ENCODE measurements at regions not wholly inside any gene's neighbourhood (a gene's known extent, or its start where the extent isn't known, plus 50 kb on each side); places are given as distances from the start of the nearest gene placed in this dataset.

- no peak overlapping the region for H3K4me3 ChIP-seq (ENCODE audit: low read depth, low read length)
- DNase-seq (ENCODE audit: low read depth): no peak
- TF ChIP-seq, protein P1, sequence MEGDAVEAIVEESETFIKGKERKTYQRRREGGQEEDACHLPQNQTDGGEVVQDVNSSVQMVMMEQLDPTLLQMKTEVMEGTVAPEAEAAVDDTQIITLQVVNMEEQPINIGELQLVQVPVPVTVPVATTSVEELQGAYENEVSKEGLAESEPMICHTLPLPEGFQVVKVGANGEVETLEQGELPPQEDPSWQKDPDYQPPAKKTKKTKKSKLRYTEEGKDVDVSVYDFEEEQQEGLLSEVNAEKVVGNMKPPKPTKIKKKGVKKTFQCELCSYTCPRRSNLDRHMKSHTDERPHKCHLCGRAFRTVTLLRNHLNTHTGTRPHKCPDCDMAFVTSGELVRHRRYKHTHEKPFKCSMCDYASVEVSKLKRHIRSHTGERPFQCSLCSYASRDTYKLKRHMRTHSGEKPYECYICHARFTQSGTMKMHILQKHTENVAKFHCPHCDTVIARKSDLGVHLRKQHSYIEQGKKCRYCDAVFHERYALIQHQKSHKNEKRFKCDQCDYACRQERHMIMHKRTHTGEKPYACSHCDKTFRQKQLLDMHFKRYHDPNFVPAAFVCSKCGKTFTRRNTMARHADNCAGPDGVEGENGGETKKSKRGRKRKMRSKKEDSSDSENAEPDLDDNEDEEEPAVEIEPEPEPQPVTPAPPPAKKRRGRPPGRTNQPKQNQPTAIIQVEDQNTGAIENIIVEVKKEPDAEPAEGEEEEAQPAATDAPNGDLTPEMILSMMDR (IDR thresholded peaks at IDR 0.05; ENCODE audit: insufficient read depth, low read length): no peak
Observed at GRCh38 chr12:69057742-69058141, 124.8 kb upstream of the CPM start.

GRCh38 chr12:69059465-69060457 lies 126.8 kb upstream of the CPM start:
- no peak overlapping the region for H3K4me3 ChIP-seq (ENCODE audit: low read depth, low read length)
- TF ChIP-seq, protein P1 (IDR thresholded peaks at IDR 0.05; ENCODE audit: insufficient read depth, low read length): no peak
- peak; percentile 80 for DNase-seq (ENCODE audit: low read depth)

- DNase-seq (ENCODE audit: low read depth): no peak
- no peak overlapping the region for H3K4me3 ChIP-seq (ENCODE audit: low read depth, low read length)
- TF ChIP-seq, protein P1 (IDR thresholded peaks at IDR 0.05; ENCODE audit: insufficient read depth, low read length): no peak
Observed at GRCh38 chr12:69061574-69061973, 128.6 kb upstream of the CPM start.

GRCh38 chr12:69062621-69063237 lies 129.8 kb upstream of the CPM start:
- TF ChIP-seq, protein P1 (IDR thresholded peaks at IDR 0.05; ENCODE audit: insufficient read depth, low read length): no peak
- H3K4me3 ChIP-seq (ENCODE audit: low read depth, low read length): no peak overlapping the region
- peak; percentile 28 for DNase-seq (ENCODE audit: low read depth)

- no peak overlapping the region for H3K4me3 ChIP-seq (ENCODE audit: low read depth, low read length)
- TF ChIP-seq, protein P1 (IDR thresholded peaks at IDR 0.05; ENCODE audit: insufficient read depth, low read length): no peak
- no peak for DNase-seq (ENCODE audit: low read depth)
Observed at GRCh38 chr12:69064734-69065443, 131.9 kb upstream of the CPM start.

DNA sequence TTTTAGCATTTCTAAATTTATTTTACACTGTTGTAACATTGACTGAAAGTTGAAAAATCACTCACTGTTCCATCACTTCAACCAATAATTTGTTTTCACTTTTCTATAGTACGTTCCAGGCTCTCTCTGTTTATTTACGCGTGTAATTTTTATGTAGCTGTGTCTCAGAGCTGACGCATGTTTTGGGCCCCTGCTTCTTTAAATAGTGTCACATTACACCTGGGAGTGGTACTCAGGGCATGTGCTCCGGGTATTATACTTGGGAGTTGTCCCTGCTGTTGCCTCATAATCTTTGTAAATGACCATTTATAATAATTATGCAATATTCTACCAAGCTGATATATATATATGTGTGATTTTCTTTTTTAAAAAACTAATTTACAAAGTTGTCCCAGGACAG lies 132.8 kb upstream of the CPM start:
- DNase-seq (ENCODE audit: low read depth): no peak
- no peak overlapping the region for H3K4me3 ChIP-seq (ENCODE audit: low read depth, low read length)
- TF ChIP-seq, protein P1 (IDR thresholded peaks at IDR 0.05; ENCODE audit: insufficient read depth, low read length): no peak
